Lower lobe of right lung (tissue), 2 donors: ENCODE measurements at regions not wholly inside any gene's neighbourhood (a gene's known extent, or its start where the extent isn't known, plus 50 kb on each side); places are given as distances from the start of the nearest gene placed in this dataset.
A peak's percentile ranks its signal among the peaks of the same experiment; 100 is the strongest.

ENCODE experiments used
- ATAC-seq, 2 donors: fragments of 200-7000 bp; cut with Tn5 transposase; one replicate each; pipeline ENCODE4 v1.9.1; 2020 to 2022; ENCODE audit warnings: mild to moderate bottlenecking in 2 of 2, moderate library complexity in 2 of 2
- DNase-seq: peaks from one replicate; pipeline ENCODE4 v3.0.0-alpha.2; 2020
- H3K27ac ChIP-seq: fragments of 200-600 bp; one replicate; pipeline ENCODE4 v1.8.0; 2022
- H3K27me3 ChIP-seq: fragments of 200-600 bp; one replicate; pipeline ENCODE4 v1.8.0; 2022; ENCODE audit warnings: low read depth
- H3K36me3 ChIP-seq: fragments of 200-600 bp; one replicate; pipeline ENCODE4 v1.8.0; 2022; ENCODE audit warnings: mild to moderate bottlenecking
- H3K4me1 ChIP-seq: fragments of 200-600 bp; one replicate; pipeline ENCODE4 v1.8.0; 2022
- H3K4me3 ChIP-seq: fragments of 200-600 bp; one replicate; pipeline ENCODE4 v1.8.0; 2022; ENCODE audit warnings: mild to moderate bottlenecking
- H3K9me3 ChIP-seq: fragments of 200-600 bp; one replicate; pipeline ENCODE4 v1.8.0; 2022
- CTCF ChIP-seq: fragments of 200-600 bp; IDR thresholded peaks from one replicate; pipeline ENCODE4 v1.8.0; 2022; ENCODE audit warnings: antibody characterized with exemption, mild to moderate bottlenecking
- intact Hi-C: fragments of 100-400 bp; cut with DNase I; formaldehyde crosslinking; loops from one replicate; pipeline ENCODE4 v1.11.0; 2022
- donor health status: DM: no; HTN: yes; CAD: no; lungs with severe emphysema.

GRCh38 chr14:104316723-104317491 is 178.5 kb downstream of the KIF26A start:
- peak; percentile 28 for DNase-seq
- TF ChIP-seq CTCF, result no peak

GRCh38 chr14:104317492-104317805 is 179.1 kb downstream of the KIF26A start:
- TF ChIP-seq CTCF, result no peak
- H3K9me3 ChIP-seq, result no peaks in the 10 kb centered on the region
- peaks cover 18% of the 10 kb centered on the region for H3K27me3 ChIP-seq
- H3K4me3 ChIP-seq, result no peak overlapping the region
- H3K36me3 ChIP-seq, result no peaks in the 10 kb centered on the region
- no peak overlapping the region for H3K27ac ChIP-seq
- no peaks in the 10 kb centered on the region for H3K4me1 ChIP-seq
- DNase-seq (peak; percentile 28), ATAC-seq (no peak)
- intact Hi-C loops, result no loop called here

More at GRCh38 chr14:104316723-104317491, 178.5 kb downstream of the KIF26A start:
- H3K9me3 ChIP-seq, result no peaks in the 10 kb centered on the region
- no peaks in the 10 kb centered on the region for H3K36me3 ChIP-seq
- no peak overlapping the region for H3K27ac ChIP-seq
- H3K4me1 ChIP-seq, result no peaks in the 10 kb centered on the region
- ATAC-seq, result no peak
- peaks cover 14% of the 10 kb centered on the region for H3K27me3 ChIP-seq
- intact Hi-C loops, result no loop called here
- no peak overlapping the region for H3K4me3 ChIP-seq

GRCh38 chr14:104317975-104318557 is 179.7 kb downstream of the KIF26A start:
- TF ChIP-seq CTCF, result no peak
- DNase-seq, result no peak
- H3K9me3 ChIP-seq, result no peaks in the 10 kb centered on the region
- H3K27ac ChIP-seq, result no peak overlapping the region
- H3K4me1 ChIP-seq, result no peaks in the 10 kb centered on the region
- ATAC-seq, result no peak
- intact Hi-C loops, result no loop called here
- H3K4me3 ChIP-seq, result no peak overlapping the region
- no peaks in the 10 kb centered on the region for H3K36me3 ChIP-seq
- H3K27me3 ChIP-seq, result peaks cover 23% of the 10 kb centered on the region

- intact Hi-C loops, result no loop called here
- TF ChIP-seq CTCF, result no peak
- Histone ChIP-seq H3K9me3 (no peaks in the 10 kb centered on the region), H3K36me3 (no peaks in the 10 kb centered on the region), H3K4me1 (no peaks in the 10 kb centered on the region), H3K4me3 (no peak overlapping the region), H3K27ac (no peak overlapping the region), H3K27me3 (peaks cover 24% of the 10 kb centered on the region)
- peak; percentile 33 for DNase-seq
- ATAC-seq, result no peak
Measured at GRCh38 chr14:104318558-104319490, 180.4 kb downstream of the KIF26A start.

GRCh38 chr14:104319491-104320241 is 181.3 kb downstream of the KIF26A start:
- Histone ChIP-seq H3K4me3 (no peak overlapping the region), H3K27ac (no peak overlapping the region), H3K27me3 (peaks cover 28% of the 10 kb centered on the region), H3K36me3 (no peaks in the 10 kb centered on the region), H3K4me1 (no peaks in the 10 kb centered on the region), H3K9me3 (no peaks in the 10 kb centered on the region)
- peak; percentile 31 for DNase-seq
- intact Hi-C loops, result no loop called here
- TF ChIP-seq CTCF, result no peak
- ATAC-seq, result no peak
